ENCODE measurements at regions not wholly inside any gene's neighbourhood (a gene's known extent, or its start where the extent isn't known, plus 50 kb on each side); places are given as distances from the start of the nearest gene placed in this dataset.
"Not testable (repeated sequence)": the region's sequence is repeated elsewhere in the genome, so short reads cannot be mapped to it uniquely, and the experiment has no call there.

GRCh38 chr3:198096015-198096414, 136.0 kb downstream of the LMLN start:
- no peak for DNase-seq

GRCh38 chr3:198097048-198097447, 137.0 kb downstream of the LMLN start:
- no peak for DNase-seq

GRCh38 chr3:198098661-198099081, 138.7 kb downstream of the LMLN start:
- not testable (repeated sequence) for DNase-seq

GRCh38 chr3:198103070-198103469, 143.1 kb downstream of the LMLN start:
- DNase-seq = not testable (repeated sequence)

GRCh38 chr3:198106265-198106664, 146.2 kb downstream of the LMLN start:
- DNase-seq = no peak

GRCh38 chr3:198107840-198108734, 148.1 kb downstream of the LMLN start:
- no peak for DNase-seq

- DNase-seq = no peak
These were observed 149.9 kb downstream of the LMLN start for GRCh38 chr3:198109883-198110282.

GRCh38 chr3:198112031-198112430, 152.0 kb downstream of the LMLN start:
- no peak for DNase-seq

- DNase-seq = no peak
These were observed 153.4 kb downstream of the LMLN start for GRCh38 chr3:198113206-198114053.

GRCh38 chr3:198114516-198114915, 154.5 kb downstream of the LMLN start:
- not testable (repeated sequence) for DNase-seq

GRCh38 chr3:198122184-198122583, 162.2 kb downstream of the LMLN start:
- not testable (repeated sequence) for DNase-seq

GRCh38 chr3:198137038-198137835, 177.2 kb downstream of the LMLN start:
- not testable (repeated sequence) for DNase-seq

- not testable (repeated sequence) for DNase-seq
These were observed 178.2 kb downstream of the LMLN start for GRCh38 chr3:198138205-198138604.

- DNase-seq = not testable (repeated sequence)
These were observed 179.0 kb downstream of the LMLN start for GRCh38 chr3:198139037-198139436.

GRCh38 chr3:198139513-198140167, 179.6 kb downstream of the LMLN start:
- DNase-seq = not testable (repeated sequence)

- DNase-seq = not testable (repeated sequence)
These were observed 183.5 kb downstream of the LMLN start for GRCh38 chr3:198143300-198144137.

GRCh38 chr3:198145231-198145784, 185.3 kb downstream of the LMLN start:
- peak; percentile 59 for DNase-seq

GRCh38 chr3:198146070-198146469, 186.1 kb downstream of the LMLN start:
- not testable (repeated sequence) for DNase-seq

GRCh38 chr3:198146559-198147164, 186.6 kb downstream of the LMLN start:
- DNase-seq = not testable (repeated sequence)

- not testable (repeated sequence) for DNase-seq
These were observed 187.2 kb downstream of the LMLN start for GRCh38 chr3:198147213-198147612.

All from femur (tissue), 1 donor.